Epithelial cell of proximal tubule (primary cell): ENCODE measurements at regions not wholly inside any gene's neighbourhood (a gene's known extent, or its start where the extent isn't known, plus 50 kb on each side); places are given as distances from the start of the nearest gene placed in this dataset.

ENCODE experiments used
- DNase-seq: peaks from one replicate; pipeline ENCODE4 v3.0.0-alpha.2; 2011; ENCODE audit warnings: low read depth
- H3K4me3 ChIP-seq: 2 replicates; pipeline ENCODE4 v1.5.1; 2011; ENCODE audit warnings: low read depth, mild to moderate bottlenecking, low read length
- CTCF ChIP-seq: conservative IDR thresholded peaks from 2 replicates; pipeline ENCODE4 v1.5.1; 2012; ENCODE audit warnings: low read depth, mild to moderate bottlenecking, low read length

- TF ChIP-seq CTCF: no peak
- H3K4me3 ChIP-seq: no peak overlapping the region
- DNase-seq: no peak
Measured at GRCh38 chr11:70594031-70594430, 195.7 kb downstream of the CTTN start.

- H3K4me3 ChIP-seq: no peak overlapping the region
- DNase-seq: no peak
- no peak for TF ChIP-seq CTCF
Measured at GRCh38 chr11:70594606-70595005, 196.3 kb downstream of the CTTN start.

- no peak for DNase-seq
- TF ChIP-seq CTCF: no peak
- no peak overlapping the region for H3K4me3 ChIP-seq
Measured at GRCh38 chr11:70595016-70595415, 196.7 kb downstream of the CTTN start.

- no peak for TF ChIP-seq CTCF
- H3K4me3 ChIP-seq: no peak overlapping the region
- DNase-seq: no peak
Measured at GRCh38 chr11:70595452-70595851, 197.1 kb downstream of the CTTN start.

- no peak overlapping the region for H3K4me3 ChIP-seq
- no peak for DNase-seq
- no peak for TF ChIP-seq CTCF
Measured at GRCh38 chr11:70596091-70596490, 197.8 kb downstream of the CTTN start.

GRCh38 chr11:70597006-70597555 is 198.8 kb downstream of the CTTN start:
- H3K4me3 ChIP-seq: no peak overlapping the region
- no peak for TF ChIP-seq CTCF
- DNase-seq: no peak
